Type B pancreatic cell (in vitro differentiated cells): ENCODE measurements at regions not wholly inside any gene's neighbourhood (a gene's known extent, or its start where the extent isn't known, plus 50 kb on each side); places are given as distances from the start of the nearest gene placed in this dataset.

Experiments
- DNase-seq: peaks from one replicate; pipeline ENCODE4 v3.0.0; 2021; ENCODE audit warnings: mixed read lengths; ENCODE audit not compliant: unreplicated experiment; ENCODE audit errors: extremely low spot score
- H3K27ac Mint-ChIP-seq: 2 replicates; pipeline ENCODE4 v1.8.0; 2021; ENCODE audit warnings: mild to moderate bottlenecking, mixed read lengths
- H3K27me3 Mint-ChIP-seq: 2 replicates; pipeline ENCODE4 v1.8.0; 2021; ENCODE audit warnings: mixed read lengths
- H3K36me3 Mint-ChIP-seq: 2 replicates; pipeline ENCODE4 v1.8.0; 2021; ENCODE audit warnings: mixed read lengths
- H3K4me1 Mint-ChIP-seq: one replicate; pipeline ENCODE4 v1.8.0; 2021; ENCODE audit warnings: mixed read lengths; ENCODE audit not compliant: unreplicated experiment
- H3K4me3 Mint-ChIP-seq: 2 replicates; pipeline ENCODE4 v1.8.0; 2021; ENCODE audit warnings: mild to moderate bottlenecking, mixed read lengths
- H3K9me3 Mint-ChIP-seq: 2 replicates; pipeline ENCODE4 v1.8.0; 2021; ENCODE audit warnings: mixed read lengths
- CTCF ChIP-seq: fragments of 200-600 bp; sonication (generic); conservative IDR thresholded peaks from 2 replicates; pipeline ENCODE4 v1.5.0; 2021; ENCODE audit warnings: antibody characterized with exemption, mild to moderate bottlenecking

- peaks cover 4% of the 10 kb centered on the region for H3K4me1 Mint-ChIP-seq
- no peak for TF ChIP-seq CTCF
- no peak for DNase-seq
- no peak overlapping the region for H3K27ac Mint-ChIP-seq
- H3K36me3 Mint-ChIP-seq: no peaks in the 10 kb centered on the region
- H3K27me3 Mint-ChIP-seq: no peaks in the 10 kb centered on the region
- H3K9me3 Mint-ChIP-seq: no peaks in the 10 kb centered on the region
- no peak overlapping the region for H3K4me3 Mint-ChIP-seq
Measured at GRCh38 chr1:61523893-61524605, 200.9 kb downstream of the TM2D1 start.

GRCh38 chr1:61523229-61523628, 201.7 kb downstream of the TM2D1 start:
- Mint-ChIP-seq H3K4me3 (no peak overlapping the region), H3K36me3 (no peaks in the 10 kb centered on the region), H3K9me3 (no peaks in the 10 kb centered on the region), H3K4me1 (peaks cover 4% of the 10 kb centered on the region), H3K27me3 (no peaks in the 10 kb centered on the region), H3K27ac (no peak overlapping the region)
- no peak for TF ChIP-seq CTCF
- DNase-seq: no peak

DNA sequence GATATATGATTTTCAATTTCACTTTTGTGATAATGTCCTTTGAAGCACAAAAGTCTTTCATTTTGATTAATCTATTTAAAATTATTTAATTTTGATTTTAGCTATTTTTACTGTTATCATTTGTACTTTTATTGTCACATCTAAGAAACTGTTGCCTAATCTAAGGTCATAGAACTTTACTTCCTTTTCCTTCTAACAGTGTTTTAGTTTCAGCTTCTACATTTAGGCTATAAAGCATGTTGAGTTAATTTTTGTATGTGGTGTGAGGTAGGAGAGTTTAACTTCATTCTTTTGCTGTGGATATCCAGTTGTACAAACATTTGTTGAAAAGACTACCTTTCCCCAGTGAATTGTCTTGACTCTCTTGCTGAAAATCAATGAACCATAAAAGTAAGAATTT, 204.5 kb downstream of the TM2D1 start:
- no peak overlapping the region for H3K4me3 Mint-ChIP-seq
- peaks cover 4% of the 10 kb centered on the region for H3K4me1 Mint-ChIP-seq
- no peaks in the 10 kb centered on the region for H3K9me3 Mint-ChIP-seq
- H3K27me3 Mint-ChIP-seq: no peaks in the 10 kb centered on the region
- no peak for DNase-seq
- no peak for TF ChIP-seq CTCF
- H3K27ac Mint-ChIP-seq: no peak overlapping the region
- no peaks in the 10 kb centered on the region for H3K36me3 Mint-ChIP-seq

DNA sequence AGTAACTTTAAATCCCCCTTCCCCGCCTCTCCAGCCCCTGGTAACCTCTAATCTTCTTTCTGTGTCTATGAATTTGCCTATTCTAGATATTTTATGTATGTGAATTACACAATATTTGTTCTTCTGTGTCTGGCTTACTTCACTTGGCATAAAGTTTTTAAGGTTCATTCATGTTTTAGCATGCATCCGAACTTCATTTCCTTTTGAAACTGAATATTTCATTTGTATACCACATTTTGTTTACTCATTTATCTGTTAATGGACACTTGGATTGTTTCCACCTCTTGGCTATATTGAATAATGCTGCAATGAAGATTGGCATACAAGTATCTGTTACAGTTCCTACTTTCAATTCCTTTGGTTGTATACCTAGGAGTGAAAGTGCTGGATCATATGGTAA, 205.3 kb downstream of the TM2D1 start:
- DNase-seq: no peak
- no peak overlapping the region for H3K4me3 Mint-ChIP-seq
- no peak for TF ChIP-seq CTCF
- H3K27ac Mint-ChIP-seq: no peak overlapping the region
- H3K9me3 Mint-ChIP-seq: no peaks in the 10 kb centered on the region
- H3K27me3 Mint-ChIP-seq: no peaks in the 10 kb centered on the region
- peaks cover 2% of the 10 kb centered on the region for H3K4me1 Mint-ChIP-seq
- no peaks in the 10 kb centered on the region for H3K36me3 Mint-ChIP-seq

DNA sequence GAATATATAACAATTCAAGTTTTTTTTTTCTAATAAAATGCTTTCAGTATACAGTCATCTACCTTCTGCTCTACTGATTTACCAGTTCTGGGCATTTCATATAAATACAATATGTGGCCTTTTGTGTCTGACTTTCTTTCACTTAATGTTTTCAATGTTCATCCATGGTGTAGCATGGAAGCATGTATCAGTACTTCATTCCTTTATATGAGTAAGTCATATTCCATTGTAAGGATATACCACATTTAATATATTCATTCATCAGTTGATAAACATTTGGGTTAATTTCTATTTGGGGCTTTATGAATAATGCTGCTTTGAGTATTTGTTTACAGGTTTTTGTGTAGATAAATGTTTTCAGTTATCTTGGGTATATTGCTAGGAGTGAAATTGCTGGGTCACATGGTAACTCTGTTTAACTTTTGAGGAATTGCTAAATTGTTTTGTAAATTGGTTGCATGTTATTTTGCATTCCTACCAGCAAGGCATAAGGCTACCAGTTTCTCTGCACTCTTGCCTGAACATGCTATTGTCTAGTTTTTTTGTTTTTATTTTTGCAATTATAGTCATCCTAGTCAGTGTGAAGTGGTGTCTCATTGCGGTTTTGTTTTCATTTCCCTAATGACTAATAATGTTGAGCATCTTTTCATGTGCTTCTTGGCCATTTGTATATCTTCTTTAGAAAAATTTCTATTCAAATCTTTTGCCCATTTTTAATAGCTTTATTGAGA, 206.1 kb downstream of the TM2D1 start:
- H3K36me3 Mint-ChIP-seq: no peaks in the 10 kb centered on the region
- no peak overlapping the region for H3K4me3 Mint-ChIP-seq
- H3K27ac Mint-ChIP-seq: no peak overlapping the region
- H3K9me3 Mint-ChIP-seq: no peaks in the 10 kb centered on the region
- DNase-seq: no peak
- no peaks in the 10 kb centered on the region for H3K27me3 Mint-ChIP-seq
- H3K4me1 Mint-ChIP-seq: no peaks in the 10 kb centered on the region
- no peak for TF ChIP-seq CTCF
